IPS DF 4.7 (cell line): ENCODE measurements at regions not wholly inside any gene's neighbourhood (a gene's known extent, or its start where the extent isn't known, plus 50 kb on each side); places are given as distances from the start of the nearest gene placed in this dataset.

Experiments used
- DNase-seq: peaks from one replicate; pipeline ENCODE4 v3.0.0-alpha.2; 2013; ENCODE audit warnings: low spot score; ENCODE audit errors: extremely low read depth

DNA sequence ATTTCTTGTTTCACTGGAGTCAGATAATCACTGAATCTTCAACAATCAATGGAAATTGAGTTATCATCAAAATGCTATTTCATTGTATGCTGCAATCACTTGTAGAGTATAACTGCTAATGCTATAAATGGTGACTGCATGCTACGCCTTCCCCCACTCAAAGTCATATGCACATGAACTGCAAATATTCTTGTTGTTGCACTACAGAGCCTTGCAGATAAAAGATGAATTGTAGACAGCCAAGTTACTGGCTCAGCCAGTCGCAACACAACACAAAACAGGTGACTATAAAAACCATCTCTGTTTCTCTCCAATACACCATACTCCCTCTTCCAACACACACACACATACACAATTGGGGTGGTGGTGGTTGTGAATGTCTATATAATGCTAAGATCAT lies 171.0 kb upstream of the HMGA2 start:
- no peak for DNase-seq

DNA sequence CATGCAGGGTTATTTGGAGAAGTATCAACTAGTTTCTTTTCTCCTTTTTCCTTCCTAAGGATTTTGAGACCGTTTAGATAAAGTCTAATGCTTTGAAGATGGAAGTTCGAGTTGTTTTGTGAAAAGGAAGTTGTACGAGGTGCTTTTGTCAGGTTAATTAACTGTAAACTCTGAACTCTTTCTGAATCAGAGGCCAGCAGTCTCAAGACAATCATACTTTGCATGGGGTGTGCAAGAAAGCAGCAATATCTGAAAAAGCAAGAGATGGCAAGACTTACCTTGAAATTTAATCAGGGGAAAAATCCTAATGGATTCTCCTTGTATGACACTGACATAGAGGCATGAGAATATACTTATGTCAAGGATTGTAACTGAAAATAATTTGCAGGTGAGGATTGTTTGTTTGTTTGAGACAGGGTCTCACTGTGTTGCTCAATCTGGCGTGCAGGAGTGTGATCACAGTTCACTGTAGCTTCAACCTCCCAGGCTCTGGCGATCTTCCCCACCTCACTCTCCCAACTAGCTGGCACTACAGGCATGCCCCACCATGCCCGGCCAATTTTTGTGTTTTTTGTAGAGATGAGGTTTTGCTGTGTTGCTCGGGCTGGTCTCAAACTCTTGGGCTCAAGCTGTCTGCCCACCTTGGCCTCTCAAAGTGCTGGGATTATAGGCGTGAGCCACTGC lies 170.2 kb upstream of the HMGA2 start:
- no peak for DNase-seq

DNA sequence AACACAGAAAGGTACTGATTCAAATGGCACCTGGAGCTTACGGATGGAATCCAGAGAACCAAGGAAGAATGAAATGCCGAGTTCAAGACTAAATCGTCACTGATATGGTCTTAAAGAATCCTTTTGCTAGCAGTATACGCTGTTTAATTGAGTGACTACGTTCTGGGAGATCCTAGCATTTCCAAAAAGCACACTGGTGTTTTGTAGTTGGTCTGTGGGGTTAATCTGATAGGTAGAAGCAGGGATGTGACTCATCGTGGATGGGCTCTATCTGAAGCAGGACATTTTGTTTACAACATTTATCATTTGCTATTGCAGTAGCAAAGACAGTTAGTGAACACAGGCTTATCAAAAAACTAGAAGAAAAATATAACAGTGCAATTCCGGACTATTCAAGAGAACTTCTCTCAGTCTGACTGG lies 169.2 kb upstream of the HMGA2 start:
- no peak for DNase-seq

DNA sequence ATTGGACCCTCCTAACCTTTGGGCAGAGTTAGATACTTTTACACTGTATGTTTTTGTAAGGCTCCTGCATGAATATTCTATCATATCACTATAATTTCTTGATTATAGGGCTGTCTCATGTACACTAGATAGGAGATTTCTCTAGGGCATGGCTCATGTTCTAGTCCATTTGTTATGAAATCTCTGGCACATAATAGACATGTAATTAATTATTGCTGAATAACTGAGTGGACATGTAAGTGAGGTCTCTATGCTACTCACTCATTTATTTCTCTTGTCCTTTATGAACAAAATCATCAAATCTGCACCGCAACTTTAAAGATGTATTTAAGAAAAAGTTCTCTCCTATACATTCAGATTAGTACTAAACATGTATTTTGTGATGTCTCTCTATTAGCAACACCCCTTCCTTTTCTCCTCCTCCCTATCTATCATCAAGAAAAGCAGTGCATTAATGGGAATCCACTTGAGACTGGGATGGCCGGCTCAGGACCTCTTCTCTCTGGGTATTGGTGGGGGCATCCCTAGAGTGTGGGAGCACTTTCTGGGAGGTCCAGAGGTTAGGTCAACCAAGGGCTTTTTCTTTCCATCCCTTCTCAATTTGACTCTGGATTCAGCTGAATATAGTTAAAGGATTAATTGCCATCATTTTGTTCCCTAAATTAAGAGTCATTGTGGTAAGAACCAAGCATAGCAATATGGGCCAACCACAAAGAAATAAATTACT lies 168.0 kb upstream of the HMGA2 start:
- no peak for DNase-seq

DNA sequence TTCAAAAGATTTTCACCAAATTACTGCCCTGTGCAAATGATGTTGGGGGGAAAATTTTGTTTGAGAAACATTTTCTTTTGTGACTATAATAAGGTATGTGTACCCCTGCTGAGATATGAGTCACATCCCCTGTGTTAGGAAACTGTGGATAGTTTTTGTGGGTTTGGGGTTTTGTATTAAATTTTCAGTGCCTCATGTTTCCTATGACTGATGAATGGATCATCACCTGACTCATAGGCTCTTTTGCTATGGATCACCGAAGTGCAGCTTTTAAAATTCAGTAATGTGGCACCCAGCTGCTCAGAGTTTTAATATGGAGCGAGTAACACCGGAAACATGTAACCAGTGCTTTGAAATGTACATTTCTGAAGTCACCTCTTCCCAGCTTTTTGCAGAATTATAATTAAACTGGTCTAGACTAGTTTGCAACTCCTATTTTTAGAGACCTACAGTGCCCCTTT lies 167.4 kb upstream of the HMGA2 start:
- no peak for DNase-seq

DNA sequence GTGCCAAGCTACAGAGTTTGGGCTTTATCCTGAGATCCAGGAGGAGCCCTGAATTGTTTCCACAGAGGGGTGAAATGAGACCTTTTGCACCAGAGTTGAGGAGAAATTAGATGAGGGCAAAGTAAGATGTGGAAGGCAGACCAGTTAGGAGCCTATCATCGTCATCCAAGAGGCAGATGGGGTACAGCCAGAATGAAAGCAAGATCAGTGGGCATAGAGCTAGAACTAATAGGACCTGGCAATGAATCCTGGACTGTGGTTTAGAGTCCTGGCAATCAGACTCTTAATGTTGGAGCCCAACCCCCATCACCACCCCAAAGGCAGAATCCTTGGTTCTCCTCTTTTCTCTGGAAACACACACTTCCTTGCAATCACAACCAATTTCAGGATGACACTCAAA lies 166.6 kb upstream of the HMGA2 start:
- DNase-seq, result no peak

DNA sequence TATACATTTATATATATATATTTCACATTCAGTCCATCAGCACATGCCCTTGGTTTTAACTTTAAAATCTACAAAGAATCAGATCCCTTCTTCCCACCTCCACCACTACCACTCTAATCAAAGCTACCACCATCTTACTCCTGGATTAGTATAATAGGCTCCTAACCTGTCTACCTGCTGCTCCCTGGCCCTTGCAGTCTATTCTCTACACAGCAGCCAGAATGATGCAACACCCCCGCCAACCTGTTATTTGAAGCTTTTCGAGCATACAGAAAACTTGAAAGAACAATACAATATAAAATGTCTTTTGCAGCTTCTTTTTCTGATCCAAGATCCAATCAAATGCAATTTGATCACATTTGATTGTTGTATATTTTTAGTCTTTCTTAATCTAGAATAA lies 165.9 kb upstream of the HMGA2 start:
- no peak for DNase-seq

DNA sequence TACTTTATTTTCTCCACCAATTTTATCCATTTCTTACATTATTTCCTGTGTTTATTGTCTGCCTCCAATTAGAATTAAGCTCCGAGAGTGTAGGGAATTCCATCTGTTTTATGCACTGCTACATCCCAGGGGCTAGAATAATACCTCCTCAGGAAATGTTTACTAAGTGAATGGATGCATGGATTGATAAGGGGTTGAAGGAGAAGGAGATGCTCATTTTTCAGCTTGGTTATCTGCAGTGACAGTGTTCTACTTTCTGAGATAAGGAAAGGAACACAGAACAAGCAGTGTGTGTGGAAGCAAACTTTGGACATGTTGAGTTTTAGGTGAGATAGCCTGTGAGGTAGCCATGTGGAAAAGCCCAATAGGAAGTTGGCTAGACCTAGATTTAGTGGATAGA lies 164.6 kb upstream of the HMGA2 start:
- DNase-seq, result no peak

DNA sequence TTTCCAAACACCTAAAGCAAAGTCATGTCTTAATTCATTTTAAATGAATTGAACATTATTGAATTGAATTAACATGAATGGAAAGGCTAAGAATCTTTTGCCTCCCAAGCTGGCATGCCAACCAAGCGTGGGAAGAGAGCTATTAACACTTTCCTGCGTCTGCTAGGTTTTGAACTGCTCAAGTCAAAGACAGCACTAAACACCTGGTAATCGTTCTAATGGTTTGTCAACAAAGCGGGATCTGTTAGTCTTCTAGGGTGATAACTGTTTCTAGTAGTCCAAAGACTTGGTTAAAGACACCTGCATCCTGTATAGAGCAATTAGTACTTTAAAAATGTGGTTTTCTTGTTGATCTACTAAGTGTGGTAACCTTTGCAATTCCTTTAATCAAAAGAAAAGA lies 164.2 kb upstream of the HMGA2 start:
- DNase-seq, result no peak

DNA sequence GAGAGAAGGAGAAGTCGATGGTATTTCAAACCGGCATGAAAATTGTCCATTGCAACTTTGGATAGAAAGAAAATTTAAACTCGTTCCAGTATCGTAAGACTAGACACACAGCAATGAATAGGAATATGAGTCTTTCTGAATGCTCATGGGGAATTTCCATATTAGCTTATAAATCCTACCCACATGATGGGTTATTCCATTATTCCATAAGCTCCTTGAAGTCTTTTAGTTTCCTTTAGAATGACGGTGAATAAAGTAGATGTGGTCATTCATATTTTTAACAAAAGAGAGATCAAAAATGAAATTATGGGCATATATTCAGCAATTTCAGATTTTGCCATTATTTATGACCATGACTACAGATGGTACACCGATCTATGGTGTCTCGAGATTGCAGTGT lies 163.4 kb upstream of the HMGA2 start:
- DNase-seq, result no peak

DNA sequence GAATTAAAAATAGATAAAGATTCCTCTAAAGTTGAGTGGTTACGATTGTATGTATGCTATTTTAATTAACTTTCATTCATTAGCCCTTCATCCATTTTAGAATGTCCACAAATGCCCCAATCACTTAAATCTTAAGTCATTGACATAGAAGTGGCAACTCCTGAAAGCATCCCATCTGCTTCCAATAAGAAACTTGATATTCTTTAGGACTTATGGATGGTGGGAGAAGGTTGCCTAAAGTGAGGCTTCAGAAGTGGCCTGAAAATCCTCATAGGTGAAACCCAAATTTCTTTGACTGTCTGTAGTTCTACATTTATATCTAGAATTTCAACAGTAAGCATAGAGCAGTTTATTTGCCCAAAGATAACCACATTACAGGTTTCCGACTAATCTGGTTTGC lies 161.7 kb upstream of the HMGA2 start:
- no peak for DNase-seq

DNA sequence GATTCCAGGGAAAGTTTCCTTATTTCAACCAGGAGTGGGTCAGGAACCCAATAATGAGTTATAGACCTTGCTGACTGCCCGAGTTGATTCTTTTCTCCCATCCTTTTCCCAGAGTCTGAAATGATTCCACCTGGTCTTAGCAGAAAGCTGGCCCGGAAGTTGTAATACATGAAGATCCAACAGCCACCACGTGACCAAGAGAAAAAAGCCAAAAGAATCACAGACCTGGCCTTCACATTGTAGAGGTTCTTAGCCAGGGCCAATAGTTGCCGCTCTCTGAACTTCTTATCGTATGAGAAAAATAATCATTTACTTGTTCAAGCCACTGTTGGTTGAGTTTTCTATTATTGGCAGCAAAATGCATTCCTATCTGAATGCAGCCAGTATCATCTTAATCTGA lies 161.2 kb upstream of the HMGA2 start:
- no peak for DNase-seq

DNA sequence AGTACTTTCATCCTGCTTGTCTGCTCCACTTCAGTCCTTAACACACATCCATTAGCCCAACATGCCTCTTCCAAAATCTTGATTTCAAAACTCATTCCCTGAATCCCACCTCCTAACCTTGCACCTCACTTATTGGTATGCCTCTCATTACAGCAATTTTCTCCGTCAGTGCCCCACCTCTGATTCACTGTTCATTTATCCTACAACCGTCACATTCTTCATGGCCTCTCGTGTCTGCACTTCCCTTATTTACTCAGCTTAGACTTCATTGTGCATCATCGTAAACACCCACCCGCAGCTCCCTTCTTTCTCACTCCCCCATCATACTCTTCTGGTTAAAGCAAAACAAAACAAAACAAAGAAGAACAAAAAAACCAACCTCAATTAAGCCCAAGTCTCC lies 160.6 kb upstream of the HMGA2 start:
- no peak for DNase-seq

DNA sequence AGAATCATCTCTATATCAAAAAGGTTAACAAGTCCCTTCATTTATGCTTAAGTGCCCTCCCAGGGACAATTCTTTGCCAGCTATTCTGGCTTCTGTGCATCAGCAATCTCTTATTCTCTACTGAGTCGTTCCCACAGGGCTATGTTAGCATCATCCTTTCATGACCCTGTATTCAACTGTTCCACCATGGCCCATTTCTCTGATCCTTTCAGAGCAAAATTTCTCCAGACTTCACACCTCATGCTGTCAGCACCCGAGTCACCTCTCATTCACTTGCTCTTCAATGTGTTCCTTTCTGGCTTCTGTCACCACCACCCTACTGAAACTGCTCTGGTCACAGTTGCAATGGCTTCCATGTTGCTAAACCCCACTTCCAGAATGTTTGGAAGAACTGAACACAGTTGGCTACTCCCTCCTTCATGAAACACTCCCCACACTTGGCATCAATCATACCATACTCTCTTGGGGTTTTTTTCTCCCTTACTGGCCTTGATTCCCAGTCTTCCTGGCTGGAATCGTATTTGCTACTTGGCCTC lies 159.5 kb upstream of the HMGA2 start:
- no peak for DNase-seq

DNA sequence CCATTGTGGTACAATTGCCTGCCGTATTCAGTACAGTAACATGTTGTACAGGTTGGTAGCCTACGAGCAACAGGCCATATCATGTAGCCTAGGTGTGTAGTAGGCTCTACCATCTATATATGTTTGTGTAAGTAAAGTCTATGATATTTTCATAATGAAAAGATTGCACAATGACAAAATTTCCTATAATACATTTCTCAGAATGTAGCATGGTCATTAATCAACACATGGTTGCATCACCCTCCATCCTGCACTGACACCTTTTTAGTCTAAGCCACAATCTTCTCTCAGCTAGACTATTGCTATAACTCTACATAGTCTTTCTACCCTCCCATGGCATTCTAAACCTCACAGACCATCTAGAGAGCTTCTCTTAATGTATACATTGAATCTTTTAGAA lies 158.5 kb upstream of the HMGA2 start:
- no peak for DNase-seq

DNA sequence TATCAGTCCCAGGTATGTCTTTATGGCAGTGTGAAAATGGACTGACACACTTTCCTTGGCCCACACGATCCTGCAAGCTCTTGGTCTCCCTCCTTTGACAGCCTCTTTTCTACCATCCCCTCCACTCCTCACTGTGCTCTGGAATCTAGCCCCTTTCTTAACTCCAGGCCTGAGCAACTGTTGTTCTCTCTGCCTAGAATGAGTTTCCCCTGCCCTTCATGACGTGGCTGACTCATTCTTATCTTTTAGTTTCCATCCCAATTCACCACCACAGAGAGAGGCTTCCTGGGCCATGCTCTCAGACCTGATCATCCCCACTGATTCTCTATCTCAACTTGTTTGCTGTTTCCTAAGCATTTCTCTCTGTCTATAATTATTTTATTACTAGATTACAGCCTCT lies 157.4 kb upstream of the HMGA2 start:
- no peak for DNase-seq

DNA sequence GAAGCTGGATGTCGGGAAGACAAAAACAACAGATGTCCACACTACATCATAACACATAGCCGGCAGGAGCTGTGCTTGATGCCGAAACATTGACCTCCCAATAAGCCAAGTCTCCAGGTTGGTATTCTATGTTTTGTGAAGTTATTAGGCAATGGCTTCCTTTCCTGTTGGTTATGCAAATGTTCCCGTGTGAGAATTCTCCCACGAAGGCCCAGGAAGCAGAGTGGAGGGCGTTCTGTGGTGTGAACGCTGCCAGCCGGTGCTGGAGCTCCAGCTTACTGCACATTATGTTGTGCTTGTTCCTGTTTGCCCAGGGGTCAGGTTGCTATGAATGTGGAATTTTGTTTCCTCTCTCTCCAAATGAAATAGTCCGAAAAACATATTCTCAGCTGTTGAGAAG lies 156.4 kb upstream of the HMGA2 start:
- DNase-seq, result no peak

DNA sequence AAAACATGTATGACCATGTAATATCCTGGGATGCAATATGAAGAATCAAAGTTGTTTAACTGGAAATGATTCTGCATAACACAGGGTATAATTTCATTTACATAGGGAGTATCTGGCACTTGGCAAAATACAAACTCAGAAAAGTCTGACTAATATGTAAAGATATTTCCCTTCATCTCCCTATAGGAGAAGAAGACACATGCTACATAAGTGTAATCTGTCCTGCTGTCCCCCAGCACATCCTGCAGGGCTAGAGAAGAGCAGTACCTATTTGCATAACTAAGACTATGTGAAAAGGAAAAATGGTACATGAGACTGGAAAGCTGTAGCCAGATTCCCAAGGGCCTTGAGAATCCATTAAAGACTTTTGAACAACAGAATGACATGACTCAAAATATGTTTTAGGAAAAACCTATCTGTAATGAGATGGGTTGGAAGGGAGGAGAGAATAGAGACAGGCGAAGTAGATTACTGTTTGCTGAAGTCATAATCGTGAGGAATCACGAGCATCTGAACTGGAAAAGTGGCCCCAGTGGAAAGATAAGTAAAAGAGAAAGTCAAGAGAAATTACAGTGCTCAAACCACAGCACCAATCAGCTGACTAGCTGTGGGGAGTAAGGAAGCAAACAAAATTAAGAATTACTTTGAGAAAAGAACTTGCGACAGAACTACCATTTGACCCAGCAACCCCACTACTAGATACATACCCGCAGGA lies 155.1 kb upstream of the HMGA2 start:
- DNase-seq, result no peak

DNA sequence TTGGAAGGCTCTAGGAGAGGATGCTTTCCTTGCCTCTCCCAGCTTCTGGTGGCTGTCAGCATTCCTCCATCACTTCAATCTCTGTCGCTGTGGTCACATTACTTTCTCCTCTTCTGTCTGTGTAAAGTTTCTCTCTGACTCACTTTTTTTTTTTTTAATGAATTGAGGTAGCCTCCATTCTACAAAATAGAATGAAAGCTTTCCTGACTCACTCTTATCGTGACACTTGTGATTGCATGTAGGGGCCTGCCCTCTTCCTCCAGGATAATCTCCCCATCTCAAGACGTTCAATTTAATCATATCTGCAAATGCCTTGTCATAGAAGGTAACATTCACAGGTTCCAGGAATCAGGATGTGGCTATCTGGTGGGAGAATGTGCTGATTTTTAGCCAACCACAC lies 153.5 kb upstream of the HMGA2 start:
- DNase-seq, result no peak

DNA sequence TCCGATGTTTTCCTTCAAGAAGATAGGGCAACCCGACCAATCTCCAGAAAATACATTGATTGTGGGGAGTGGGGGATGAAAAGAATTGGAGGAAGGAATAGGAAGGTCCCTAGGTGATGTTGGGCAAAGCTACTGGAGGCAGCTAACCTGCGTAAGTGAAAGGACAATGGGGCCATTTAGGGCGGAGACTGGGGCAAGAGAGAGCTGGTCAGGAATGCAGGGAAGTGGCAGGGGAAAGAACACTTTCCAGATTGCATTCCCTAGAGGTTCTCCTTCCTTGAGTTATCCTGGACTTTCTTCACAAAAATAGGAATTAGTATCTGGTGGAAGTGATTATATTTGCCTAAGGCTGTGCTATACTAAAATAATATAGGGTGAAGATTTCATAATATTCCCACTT lies 151.8 kb upstream of the HMGA2 start:
- no peak for DNase-seq

DNA sequence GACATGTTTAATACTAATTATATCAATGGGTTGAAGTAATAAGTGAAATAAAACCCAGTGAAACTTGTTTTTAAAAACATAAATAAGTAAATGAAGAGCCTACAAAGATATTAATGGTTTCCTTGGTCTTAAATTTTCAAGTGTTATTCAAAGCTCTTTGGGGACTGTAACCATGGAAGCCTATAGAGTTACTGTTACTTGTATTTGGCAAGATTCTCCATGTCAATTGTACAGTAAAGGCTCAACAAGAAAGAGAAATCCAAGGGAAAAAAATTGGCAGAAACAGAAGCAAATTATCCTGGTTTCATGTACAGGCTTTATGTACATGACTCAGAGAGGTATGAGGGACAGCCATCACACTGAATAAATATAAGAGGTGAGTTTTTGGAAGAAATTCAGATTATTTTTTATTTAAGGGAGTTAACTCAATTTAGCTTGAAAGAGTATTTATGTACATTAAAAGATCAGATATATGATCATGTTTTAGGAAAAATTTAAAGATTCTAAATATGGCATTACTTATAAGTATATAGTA lies 151.1 kb upstream of the HMGA2 start:
- no peak for DNase-seq

DNA sequence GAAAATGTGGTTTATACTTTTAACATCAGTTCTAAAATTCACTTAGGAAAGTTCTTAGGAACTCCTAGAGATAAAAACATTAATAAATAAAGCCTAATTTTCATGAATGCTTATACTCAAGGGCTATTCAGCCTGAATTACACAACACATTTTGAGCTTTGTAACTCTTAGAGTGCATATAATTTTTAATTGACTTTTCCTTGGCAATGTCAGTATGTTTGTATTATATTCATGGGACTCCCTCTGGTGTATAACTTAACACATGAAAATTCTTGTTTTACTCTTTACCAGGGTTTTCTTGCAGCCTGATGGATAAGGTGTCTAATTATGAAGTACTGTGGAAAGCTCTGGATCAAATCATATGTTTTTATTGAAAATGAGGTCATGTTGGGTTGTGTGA lies 150.6 kb upstream of the HMGA2 start:
- no peak for DNase-seq
